Natural killer cell treated with Interleukin-12 subunit alpha and Interleukin-12 subunit beta and Interleukin-15 and Interleukin-18, amount 100 ng/mL, for 72 hours (primary cell): ENCODE measurements at regions not wholly inside any gene's neighbourhood (a gene's known extent, or its start where the extent isn't known, plus 50 kb on each side); places are given as distances from the start of the nearest gene placed in this dataset.
"Not testable (repeated sequence)": the region's sequence is repeated elsewhere in the genome, so short reads cannot be mapped to it uniquely, and the experiment has no call there.

Experiments used
- ATAC-seq, 2 donors: fragments of 150-1000 bp; cut with Tn5 transposase in 1 of 2; sonication (Bioruptor Pico), chemical (Tn5 transposase) in 1 of 2; 2 replicates each; pipeline ENCODE4 v1.10.0; 2021
- DNase-seq: peaks from one replicate; pipeline ENCODE4 v3.0.0; 2022; ENCODE audit warnings: low spot score
- H3K27ac Mint-ChIP-seq, 2 donors: 1 replicate in 1 of 2; 2 replicates in 1 of 2; pipeline ENCODE4 v1.8.0; 2022; ENCODE audit warnings: mixed read lengths in 2 of 2, mild to moderate bottlenecking in 1 of 2, moderate library complexity in 1 of 2
- H3K27me3 Mint-ChIP-seq, 2 donors: 1 replicate in 1 of 2; 2 replicates in 1 of 2; pipeline ENCODE4 v1.8.0; 2022; ENCODE audit warnings: mixed read lengths in 2 of 2
- H3K36me3 Mint-ChIP-seq: one replicate; pipeline ENCODE4 v1.8.0; 2022; ENCODE audit warnings: mixed read lengths
- H3K4me1 Mint-ChIP-seq, 2 donors: 1 replicate in 1 of 2; 2 replicates in 1 of 2; pipeline ENCODE4 v1.8.0; 2022; ENCODE audit warnings: low read depth in 2 of 2, mixed read lengths in 2 of 2, mild to moderate bottlenecking in 1 of 2
- H3K4me3 Mint-ChIP-seq: one replicate; pipeline ENCODE4 v1.8.0; 2022; ENCODE audit warnings: mixed read lengths
- H3K9me3 Mint-ChIP-seq: 2 replicates; pipeline ENCODE4 v1.8.0; 2022; ENCODE audit warnings: mixed read lengths

DNA sequence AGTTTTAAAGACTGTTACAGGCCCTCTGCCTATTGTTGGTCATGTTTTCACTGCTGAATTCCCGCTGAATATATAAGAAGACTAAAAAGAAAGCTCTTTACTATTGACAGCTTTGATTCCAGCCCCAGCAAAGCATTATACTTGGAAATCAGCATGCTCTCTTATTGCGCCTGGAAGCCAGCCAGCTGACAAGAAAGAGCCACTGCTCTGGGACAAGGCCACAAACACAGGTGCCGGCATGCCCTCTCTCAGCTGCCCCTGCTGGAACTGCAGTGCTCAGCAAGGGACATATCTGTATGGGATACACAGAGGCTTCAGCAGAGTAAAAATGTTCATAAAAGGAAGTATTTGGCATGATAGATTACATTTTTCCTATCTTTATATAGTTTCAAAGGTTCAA lies 523.9 kb downstream of the ADRA2A start:
- Mint-ChIP-seq H3K4me1 (no peaks in the 10 kb centered on the region), H3K9me3 (peaks cover 7% of the 10 kb centered on the region), H3K36me3 (no peaks in the 10 kb centered on the region), H3K4me3 (no peak overlapping the region), H3K27ac (no peak overlapping the region), H3K27me3 (peaks cover 9 to 15% of the 10 kb centered on the region in 2 donors)
- ATAC-seq = no peak
- DNase-seq = no peak

DNA sequence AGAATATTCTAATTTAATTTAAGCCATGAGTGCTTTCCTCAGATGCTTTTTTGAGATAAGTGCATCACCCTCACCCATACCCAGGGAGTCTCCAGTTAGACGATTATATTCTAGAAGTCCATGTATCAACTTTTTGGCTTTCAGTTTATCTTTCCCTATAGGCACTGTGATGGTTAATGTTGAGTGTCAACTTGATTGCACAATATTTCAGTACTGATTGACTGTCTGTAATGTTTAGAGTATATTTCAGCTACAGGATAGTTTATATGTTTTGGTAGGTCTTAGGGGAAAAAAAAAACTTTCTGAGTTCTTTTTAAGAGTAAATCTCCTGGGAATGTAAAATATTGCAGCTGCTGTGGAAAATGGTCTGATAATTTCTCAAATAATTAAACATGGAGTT lies 535.4 kb downstream of the ADRA2A start:
- DNase-seq = no peak
- no peak for ATAC-seq
- no peak overlapping the region for H3K27ac Mint-ChIP-seq
- no peaks in the 10 kb centered on the region for H3K9me3 Mint-ChIP-seq
- no peaks in the 10 kb centered on the region for H3K4me1 Mint-ChIP-seq
- no peaks in the 10 kb centered on the region for H3K36me3 Mint-ChIP-seq
- H3K27me3 Mint-ChIP-seq = no peaks in the 10 kb centered on the region
- H3K4me3 Mint-ChIP-seq = no peak overlapping the region

- Mint-ChIP-seq H3K36me3 (no peaks in the 10 kb centered on the region), H3K4me3 (no peak overlapping the region), H3K9me3 (peaks cover 6% of the 10 kb centered on the region), H3K4me1 (no peaks in the 10 kb centered on the region), H3K27me3 (no peaks in the 10 kb centered on the region), H3K27ac (no peak overlapping the region)
- no peak for DNase-seq
- ATAC-seq = no peak
These were observed 549.4 kb downstream of the GPAM start for GRCh38 chr10:111634191-111634590.

DNA sequence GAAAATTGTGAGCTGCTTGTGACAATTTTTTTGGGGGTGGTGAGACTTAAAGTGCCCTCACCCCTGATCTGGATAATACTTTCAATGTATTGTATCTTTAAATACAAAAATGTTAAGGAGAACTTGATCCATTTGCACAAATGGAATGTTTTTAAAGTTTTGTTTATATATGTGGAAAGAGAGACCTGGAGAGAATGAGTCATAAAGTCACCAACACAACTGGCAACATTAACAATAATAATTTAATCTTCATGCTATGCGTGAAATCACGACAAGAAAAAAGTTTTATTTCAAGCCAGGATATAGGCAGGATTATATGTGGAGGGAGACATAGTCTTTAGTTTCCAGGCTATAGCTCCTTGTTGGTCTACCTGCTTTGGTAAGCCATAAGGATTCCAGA lies 537.5 kb downstream of the GPAM start:
- Mint-ChIP-seq H3K27ac (no peak overlapping the region), H3K9me3 (peaks cover 16% of the 10 kb centered on the region), H3K36me3 (peaks cover 6% of the 10 kb centered on the region), H3K4me3 (no peak overlapping the region), H3K27me3 (no peaks in the 10 kb centered on the region), H3K4me1 (no peaks in the 10 kb centered on the region)
- ATAC-seq (no peak), DNase-seq (no peak)

GRCh38 chr10:111648046-111648445 lies 535.5 kb downstream of the GPAM start:
- ATAC-seq (no peak), DNase-seq (no peak)
- H3K4me3 Mint-ChIP-seq = no peak overlapping the region
- no peaks in the 10 kb centered on the region for H3K4me1 Mint-ChIP-seq
- peaks cover 19% of the 10 kb centered on the region for H3K9me3 Mint-ChIP-seq
- H3K27me3 Mint-ChIP-seq = no peaks in the 10 kb centered on the region
- H3K36me3 Mint-ChIP-seq = peaks cover 6% of the 10 kb centered on the region
- no peak overlapping the region for H3K27ac Mint-ChIP-seq

- not testable (repeated sequence) for H3K27me3 Mint-ChIP-seq, H3K27ac Mint-ChIP-seq
These were observed 534.5 kb downstream of the GPAM start for GRCh38 chr10:111649080-111649479.

GRCh38 chr10:111650088-111650487 lies 533.5 kb downstream of the GPAM start:
- Mint-ChIP-seq H3K27me3 (no peaks in the 10 kb centered on the region), H3K36me3 (peaks cover 6% of the 10 kb centered on the region), H3K9me3 (peaks cover 16% of the 10 kb centered on the region), H3K27ac (no peak overlapping the region), H3K4me1 (no peaks in the 10 kb centered on the region), H3K4me3 (no peak overlapping the region)
- DNase-seq (no peak), ATAC-seq (no peak)

More at GRCh38 chr10:111649080-111649479, 534.5 kb downstream of the GPAM start:
- not testable (repeated sequence) for H3K36me3 Mint-ChIP-seq, DNase-seq, H3K4me1 Mint-ChIP-seq, H3K4me3 Mint-ChIP-seq, ATAC-seq
- H3K9me3 Mint-ChIP-seq = peaks cover 16% of the 10 kb centered on the region

GRCh38 chr10:111656066-111656465 lies 527.5 kb downstream of the GPAM start:
- Mint-ChIP-seq H3K36me3 (no peaks in the 10 kb centered on the region), H3K27me3 (no peaks in the 10 kb centered on the region), H3K9me3 (peaks cover 13% of the 10 kb centered on the region), H3K4me1 (no peaks in the 10 kb centered on the region), H3K4me3 (no peak overlapping the region), H3K27ac (no peak overlapping the region)
- DNase-seq (no peak), ATAC-seq (no peak)

GRCh38 chr10:111677759-111678158 lies 505.8 kb downstream of the GPAM start:
- peaks cover 4% of the 10 kb centered on the region for H3K9me3 Mint-ChIP-seq

DNA sequence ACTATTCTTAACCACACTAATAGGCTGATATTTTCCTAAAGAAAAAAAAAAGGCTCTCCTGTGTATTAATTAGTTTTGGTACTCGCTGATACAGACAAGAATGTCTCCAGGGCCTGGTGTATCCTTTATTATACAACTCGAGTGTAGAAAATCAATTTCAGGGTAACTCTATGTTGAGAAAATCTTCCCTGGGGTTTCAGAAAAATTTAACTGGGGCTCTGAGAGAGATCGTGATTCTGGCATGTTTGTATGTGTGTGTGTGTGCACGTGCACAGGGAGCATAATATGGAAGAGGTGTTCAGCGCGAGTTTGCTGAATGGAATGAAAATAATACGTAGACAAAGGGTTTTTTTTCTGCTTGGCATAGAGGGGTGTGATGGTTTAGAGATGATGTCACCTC lies 496.8 kb downstream of the GPAM start:
- DNase-seq = no peak
- no peak overlapping the region for H3K4me3 Mint-ChIP-seq
- no peak for ATAC-seq
- no peak overlapping the region for H3K27ac Mint-ChIP-seq
- H3K9me3 Mint-ChIP-seq = peaks cover 11% of the 10 kb centered on the region
- H3K27me3 Mint-ChIP-seq = no peaks in the 10 kb centered on the region
- no peaks in the 10 kb centered on the region for H3K4me1 Mint-ChIP-seq
- no peaks in the 10 kb centered on the region for H3K36me3 Mint-ChIP-seq

More at GRCh38 chr10:111677759-111678158, 505.8 kb downstream of the GPAM start:
- Mint-ChIP-seq H3K27me3 (no peaks in the 10 kb centered on the region), H3K4me3 (no peak overlapping the region), H3K4me1 (no peaks in the 10 kb centered on the region), H3K36me3 (no peaks in the 10 kb centered on the region), H3K27ac (no peak overlapping the region)
- no peak for ATAC-seq
- no peak for DNase-seq

DNA sequence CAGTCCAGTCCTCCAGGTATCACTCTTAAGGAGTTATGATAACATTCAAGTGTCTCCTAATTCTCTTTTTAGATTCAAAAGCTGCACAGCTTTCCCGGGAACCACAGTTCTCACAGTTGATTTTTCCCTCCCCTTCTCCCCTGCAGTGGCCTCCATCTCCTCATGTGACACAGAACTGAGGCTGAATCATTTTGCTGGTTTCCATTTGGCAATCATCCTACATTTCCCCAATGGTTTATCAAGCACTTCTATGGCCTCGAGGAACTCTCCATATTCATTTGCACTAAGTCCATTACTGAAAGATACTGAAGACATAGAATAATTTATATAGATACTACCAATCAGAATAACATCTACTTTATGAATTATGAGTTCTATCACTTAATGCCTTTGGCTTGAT lies 484.9 kb downstream of the GPAM start:
- ATAC-seq = no peak
- DNase-seq = no peak
- H3K9me3 Mint-ChIP-seq = peaks cover 9% of the 10 kb centered on the region
- no peak overlapping the region for H3K4me3 Mint-ChIP-seq
- no peaks in the 10 kb centered on the region for H3K4me1 Mint-ChIP-seq
- no peak overlapping the region for H3K27ac Mint-ChIP-seq
- no peaks in the 10 kb centered on the region for H3K27me3 Mint-ChIP-seq
- no peaks in the 10 kb centered on the region for H3K36me3 Mint-ChIP-seq

GRCh38 chr10:111703986-111704385 lies 479.6 kb downstream of the GPAM start:
- H3K27me3 Mint-ChIP-seq = no peaks in the 10 kb centered on the region
- no peaks in the 10 kb centered on the region for H3K36me3 Mint-ChIP-seq
- peaks cover 9% of the 10 kb centered on the region for H3K9me3 Mint-ChIP-seq
- ATAC-seq (no peak), DNase-seq (no peak)
- no peak overlapping the region for H3K4me3 Mint-ChIP-seq
- H3K27ac Mint-ChIP-seq = no peak overlapping the region
- no peaks in the 10 kb centered on the region for H3K4me1 Mint-ChIP-seq

DNA sequence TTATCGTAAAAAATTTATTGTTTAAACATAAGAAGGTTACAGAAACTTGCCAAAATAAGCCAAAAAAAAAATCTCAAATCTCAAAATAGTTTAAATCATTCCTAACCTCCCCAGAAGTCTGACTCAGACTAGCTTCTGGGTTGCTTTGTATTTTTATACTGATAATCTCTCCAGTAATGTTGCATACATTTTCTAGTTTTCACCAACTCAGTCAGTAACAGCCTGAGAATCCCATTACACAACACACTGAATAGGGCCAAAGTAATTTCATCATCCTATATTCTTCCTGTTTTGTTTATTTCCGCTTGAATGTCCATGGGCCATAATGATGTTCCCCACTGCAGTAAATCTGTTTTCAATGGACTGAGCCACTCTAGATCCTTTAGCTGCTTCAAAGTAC lies 478.5 kb downstream of the GPAM start:
- peaks cover 9% of the 10 kb centered on the region for H3K9me3 Mint-ChIP-seq

DNA sequence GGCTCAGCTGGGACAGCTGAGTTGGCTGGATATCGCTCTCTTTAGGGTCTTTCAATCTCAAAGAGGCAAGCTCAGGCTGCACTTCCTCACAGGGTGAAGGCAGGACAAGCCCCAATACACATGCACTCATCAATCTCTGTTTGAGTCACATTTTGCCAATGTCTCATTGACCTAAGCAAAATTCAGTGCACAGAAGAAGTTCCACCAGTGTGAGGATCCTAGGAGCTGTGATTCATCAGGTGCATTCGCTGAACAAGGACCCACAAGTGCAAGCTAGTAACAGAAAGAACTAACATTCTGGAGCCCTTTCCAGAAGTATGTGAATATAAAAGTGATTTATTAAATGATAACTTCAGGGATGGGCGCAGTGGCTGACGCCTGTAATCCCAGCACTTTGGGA lies 477.2 kb downstream of the GPAM start:
- Mint-ChIP-seq H3K27me3 (no peaks in the 10 kb centered on the region), H3K4me1 (no peaks in the 10 kb centered on the region), H3K4me3 (no peak overlapping the region), H3K27ac (no peak overlapping the region), H3K9me3 (peaks cover 9% of the 10 kb centered on the region), H3K36me3 (no peaks in the 10 kb centered on the region)
- DNase-seq (no peak), ATAC-seq (no peak)

More for the DNA sequence above, 478.5 kb downstream of the GPAM start:
- Mint-ChIP-seq H3K4me3 (no peak overlapping the region), H3K27ac (no peak overlapping the region), H3K27me3 (no peaks in the 10 kb centered on the region), H3K4me1 (no peaks in the 10 kb centered on the region), H3K36me3 (no peaks in the 10 kb centered on the region)
- DNase-seq (no peak), ATAC-seq (no peak)

- H3K36me3 Mint-ChIP-seq = no peaks in the 10 kb centered on the region
- H3K27me3 Mint-ChIP-seq = no peaks in the 10 kb centered on the region
- H3K4me1 Mint-ChIP-seq = no peaks in the 10 kb centered on the region
- no peak for DNase-seq
- no peak for ATAC-seq
- no peak overlapping the region for H3K27ac Mint-ChIP-seq
- peaks cover 12% of the 10 kb centered on the region for H3K9me3 Mint-ChIP-seq
- H3K4me3 Mint-ChIP-seq = no peak overlapping the region
These were observed 476.5 kb downstream of the GPAM start for GRCh38 chr10:111707076-111707475.
